HG02870 (cell line): ENCODE measurements at regions not wholly inside any gene's neighbourhood (a gene's known extent, or its start where the extent isn't known, plus 50 kb on each side); places are given as distances from the start of the nearest gene placed in this dataset.
"Not testable (repeated sequence)": the region's sequence is repeated elsewhere in the genome, so short reads cannot be mapped to it uniquely, and the experiment has no call there.

Source experiments
- ATAC-seq: cut with Tn5 transposase; IDR thresholded peaks from one replicate; pipeline ENCODE4 v1.9.1; 2021; ENCODE audit warnings: mild to moderate bottlenecking, moderate library complexity; ENCODE audit not compliant: unreplicated experiment

GRCh38 chr15:53133255-53133850, 343.2 kb upstream of the ONECUT1 start:
- ATAC-seq: no peak

- ATAC-seq: no peak
Measured at GRCh38 chr15:53130943-53131342, 340.8 kb upstream of the ONECUT1 start.

- ATAC-seq: no peak
Measured at GRCh38 chr15:53129121-53129904, 339.2 kb upstream of the ONECUT1 start.

- no peak for ATAC-seq
Measured at GRCh38 chr15:53128652-53129051, 338.5 kb upstream of the ONECUT1 start.

- ATAC-seq: no peak
Measured at GRCh38 chr15:53126144-53126543, 336.0 kb upstream of the ONECUT1 start.

GRCh38 chr15:53122818-53123217, 332.7 kb upstream of the ONECUT1 start:
- ATAC-seq: no peak

GRCh38 chr15:53116915-53117314, 326.8 kb upstream of the ONECUT1 start:
- not testable (repeated sequence) for ATAC-seq

- no peak for ATAC-seq
Measured at GRCh38 chr15:53116169-53116568, 326.0 kb upstream of the ONECUT1 start.

GRCh38 chr15:53115563-53115962, 325.4 kb upstream of the ONECUT1 start:
- ATAC-seq: no peak

- no peak for ATAC-seq
Measured at GRCh38 chr15:53114960-53115359, 324.8 kb upstream of the ONECUT1 start.

GRCh38 chr15:53110999-53111398, 320.9 kb upstream of the ONECUT1 start:
- ATAC-seq: no peak

- ATAC-seq: no peak
Measured at GRCh38 chr15:53108319-53108718, 318.2 kb upstream of the ONECUT1 start.

GRCh38 chr15:53107855-53108254, 317.7 kb upstream of the ONECUT1 start:
- no peak for ATAC-seq

GRCh38 chr15:53106505-53107286, 316.6 kb upstream of the ONECUT1 start:
- ATAC-seq: no peak

GRCh38 chr15:53102483-53102882, 312.3 kb upstream of the ONECUT1 start:
- no peak for ATAC-seq

GRCh38 chr15:53080484-53080883, 290.3 kb upstream of the ONECUT1 start:
- ATAC-seq: no peak

- ATAC-seq: no peak
Measured at GRCh38 chr15:53074221-53074620, 284.1 kb upstream of the ONECUT1 start.

- ATAC-seq: no peak
Measured at GRCh38 chr15:53072077-53072476, 281.9 kb upstream of the ONECUT1 start.

- ATAC-seq: no peak
Measured at GRCh38 chr15:53068636-53069035, 278.5 kb upstream of the ONECUT1 start.

- no peak for ATAC-seq
Measured at GRCh38 chr15:53059273-53060043, 269.3 kb upstream of the ONECUT1 start.

- ATAC-seq: no peak
Measured at GRCh38 chr15:53046153-53046790, 256.1 kb upstream of the ONECUT1 start.
